Tibial nerve (tissue), 4 donors: ENCODE measurements at regions not wholly inside any gene's neighbourhood (a gene's known extent, or its start where the extent isn't known, plus 50 kb on each side); places are given as distances from the start of the nearest gene placed in this dataset.

Experiments
- DNase-seq, 2 donors: peaks; one replicate each; pipeline ENCODE4 v3.0.0-alpha.2; 2019; ENCODE audit warnings: low spot score in 2 of 2
- H3K27ac ChIP-seq, 4 donors: fragments of 200-600 bp; sonication (generic) in 3 of 4; one replicate each; pipeline ENCODE4 v1.5.1; 2017 to 2019; ENCODE audit warnings: mild to moderate bottlenecking in 1 of 4
- H3K27me3 ChIP-seq, 2 donors: fragments of 200-600 bp; sonication (generic) in 1 of 2; one replicate each; pipeline versions ENCODE4 v1.5.1 to v1.6.0; 2017 to 2019
- H3K36me3 ChIP-seq, 3 donors: fragments of 200-600 bp; sonication (generic); one replicate each; pipeline ENCODE4 v1.5.1; 2018 to 2019
- H3K4me1 ChIP-seq, 4 donors: fragments of 200-600 bp; sonication (generic) in 3 of 4; one replicate each; pipeline ENCODE4 v1.5.1; 2017 to 2019
- H3K4me3 ChIP-seq, 4 donors: fragments of 200-600 bp; sonication (generic) in 3 of 4; one replicate each; pipeline ENCODE4 v1.5.1; 2017 to 2019; ENCODE audit warnings: mild to moderate bottlenecking in 1 of 4, moderate library complexity in 1 of 4
- H3K9me3 ChIP-seq, 4 donors: fragments of 200-600 bp; sonication (generic) in 3 of 4; one replicate each; pipeline ENCODE4 v1.5.1; 2017 to 2019
- CTCF ChIP-seq, 5 experiments: fragments of 200-600 bp in 3 of 5; fragments of 450-650 bp in 2 of 5; sonication (generic) in 3 of 5; IDR thresholded peaks; one replicate each; pipeline ENCODE4 v1.5.1; 2016 to 2019; ENCODE audit warnings: antibody characterized with exemption in 5 of 5, mild to moderate bottlenecking in 3 of 5, moderate library complexity in 2 of 5
- EP300 ChIP-seq, 2 donors: sonication (generic); formaldehyde crosslinking; IDR thresholded peaks; one replicate each; pipeline ENCODE4 v1.6.1; 2017; ENCODE audit warnings: antibody characterized with exemption in 2 of 2, mild to moderate bottlenecking in 1 of 2
- POLR2A ChIP-seq, 2 donors: fragments of 450-650 bp; IDR thresholded peaks; one replicate each; pipeline ENCODE4 v1.6.1; 2017; ENCODE audit warnings: antibody characterized with exemption in 2 of 2, mild to moderate bottlenecking in 2 of 2, moderate library complexity in 2 of 2
- WGBS, 2 donors: methylation state at CpG; one replicate each; pipeline ENCODE4 v1.1.5; 2018; 5-methylcytosine and 5-hydroxymethylcytosine counted together

- no peaks in the 10 kb centered on the region for H3K36me3 ChIP-seq
- no peak overlapping the region for H3K27ac ChIP-seq
- TF ChIP-seq POLR2A (IDR thresholded peaks at IDR 0.05) (no peak), EP300 (IDR thresholded peaks at IDR 0.05) (no peak), CTCF (IDR thresholded peaks at IDR 0.05) (no peak)
- no peaks in the 10 kb centered on the region for H3K9me3 ChIP-seq
- H3K27me3 ChIP-seq, result no peaks in the 10 kb centered on the region
- DNase-seq, result no peak
- WGBS, 2 donors, result 22 to 30% methylated on average over 6 of the region's 6 CpGs
- H3K4me1 ChIP-seq, result no peaks in the 10 kb centered on the region
- H3K4me3 ChIP-seq, result no peak overlapping the region
Measured at GRCh38 chr10:2936816-2937215, 130.5 kb upstream of the PFKP start.

GRCh38 chr10:2935647-2936386, 131.5 kb upstream of the PFKP start:
- no peak overlapping the region for H3K27ac ChIP-seq
- no peak overlapping the region for H3K4me3 ChIP-seq
- no peak for DNase-seq
- no peaks in the 10 kb centered on the region for H3K36me3 ChIP-seq
- H3K9me3 ChIP-seq, result no peaks in the 10 kb centered on the region
- no peaks in the 10 kb centered on the region for H3K27me3 ChIP-seq
- H3K4me1 ChIP-seq, result no peaks in the 10 kb centered on the region
- no peak for TF ChIP-seq POLR2A (IDR thresholded peaks at IDR 0.05)
- TF ChIP-seq EP300 (IDR thresholded peaks at IDR 0.05), result no peak
- TF ChIP-seq CTCF (IDR thresholded peaks at IDR 0.05), result no peak
- WGBS, 2 donors, result 84 to 86% methylated on average over 37 to 39 of the region's 39 CpGs

- 69 to 71% methylated on average over 7 of the region's 7 CpGs for WGBS, 2 donors
- no peaks in the 10 kb centered on the region for H3K9me3 ChIP-seq
- H3K36me3 ChIP-seq, result no peaks in the 10 kb centered on the region
- no peaks in the 10 kb centered on the region for H3K4me1 ChIP-seq
- no peak overlapping the region for H3K27ac ChIP-seq
- DNase-seq, result no peak
- TF ChIP-seq CTCF (IDR thresholded peaks at IDR 0.05), result no peak
- no peak for TF ChIP-seq EP300 (IDR thresholded peaks at IDR 0.05)
- TF ChIP-seq POLR2A (IDR thresholded peaks at IDR 0.05), result no peak
- no peaks in the 10 kb centered on the region for H3K27me3 ChIP-seq
- H3K4me3 ChIP-seq, result no peak overlapping the region
Measured at GRCh38 chr10:2933924-2934323, 133.4 kb upstream of the PFKP start.

DNA sequence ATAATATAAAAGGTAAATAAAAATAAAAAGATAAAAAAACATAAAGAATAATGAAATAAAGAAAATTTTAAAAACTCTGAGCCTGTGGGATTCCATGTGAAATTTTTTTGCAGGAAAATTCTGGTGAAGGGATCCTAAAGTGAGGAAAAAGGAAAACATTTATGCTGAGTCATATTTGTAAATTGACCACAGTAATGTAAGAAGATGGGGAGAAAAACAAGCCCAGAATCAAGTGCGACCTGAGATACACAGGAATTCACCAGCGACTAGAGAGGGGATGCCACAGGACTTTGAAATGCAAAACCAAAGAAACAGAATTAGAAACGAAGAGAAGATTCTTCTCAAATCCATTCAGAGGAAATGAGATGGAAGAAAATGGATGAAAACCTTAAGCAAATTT, 133.8 kb upstream of the PFKP start:
- TF ChIP-seq POLR2A (IDR thresholded peaks at IDR 0.05), result no peak
- Histone ChIP-seq H3K36me3 (no peaks in the 10 kb centered on the region), H3K4me3 (no peak overlapping the region), H3K4me1 (no peaks in the 10 kb centered on the region), H3K9me3 (no peaks in the 10 kb centered on the region), H3K27me3 (no peaks in the 10 kb centered on the region), H3K27ac (no peak overlapping the region)
- DNase-seq, result no peak
- 63 to 71% methylated on average over 3 of the region's 3 CpGs for WGBS, 2 donors

- TF ChIP-seq EP300 (IDR thresholded peaks at IDR 0.05) (no peak), POLR2A (IDR thresholded peaks at IDR 0.05) (no peak), CTCF (IDR thresholded peaks at IDR 0.05) (no peak)
- 64 to 77% methylated on average over 10 of the region's 10 CpGs for WGBS, 2 donors
- DNase-seq, result no peak
- Histone ChIP-seq H3K27ac (no peak overlapping the region), H3K4me3 (no peak overlapping the region), H3K4me1 (no peaks in the 10 kb centered on the region), H3K27me3 (no peaks in the 10 kb centered on the region), H3K36me3 (no peaks in the 10 kb centered on the region), H3K9me3 (no peaks in the 10 kb centered on the region)
Measured at GRCh38 chr10:2933071-2933470, 134.3 kb upstream of the PFKP start.
